ENCODE measurements at regions not wholly inside any gene's neighbourhood (a gene's known extent, or its start where the extent isn't known, plus 50 kb on each side); places are given as distances from the start of the nearest gene placed in this dataset.

GRCh38 chr10:30256084-30256483, 93.0 kb downstream of the MTPAP start:
- Mint-ChIP-seq H3K27ac (no peak overlapping the region), H3K4me3 (no peak overlapping the region), H3K27me3 (peaks cover 40 to 62% of the 10 kb centered on the region in 2 donors), H3K4me1 (ENCODE audit: low read depth in 2 of 2) (no peaks in the 10 kb centered on the region), H3K36me3 (ENCODE audit: insufficient read depth) (peaks cover 5% of the 10 kb centered on the region), H3K9me3 (peaks cover 3 to 20% of the 10 kb centered on the region in 2 donors)
- ATAC-seq (replicated peaks), result no peak
- no peak for DNase-seq

- H3K4me3 Mint-ChIP-seq, result no peak overlapping the region
Measured at GRCh38 chr10:30254926-30255325, 94.2 kb downstream of the MTPAP start.

GRCh38 chr10:30248728-30249127, 100.3 kb downstream of the MTPAP start:
- peaks cover 4 to 8% of the 10 kb centered on the region in 2 donors for H3K27me3 Mint-ChIP-seq
- no peak overlapping the region for H3K4me3 Mint-ChIP-seq
- H3K36me3 Mint-ChIP-seq (ENCODE audit: insufficient read depth), result no peaks in the 10 kb centered on the region
- no peak for DNase-seq
- peaks cover 3 to 8% of the 10 kb centered on the region in 2 donors for H3K4me1 Mint-ChIP-seq (ENCODE audit: low read depth in 2 of 2)
- no peak for ATAC-seq (replicated peaks)
- H3K27ac Mint-ChIP-seq, result no peak overlapping the region
- peaks cover 0 to 12% of the 10 kb centered on the region in 2 donors for H3K9me3 Mint-ChIP-seq

More at GRCh38 chr10:30254926-30255325, 94.2 kb downstream of the MTPAP start:
- no peaks in the 10 kb centered on the region for H3K4me1 Mint-ChIP-seq (ENCODE audit: low read depth in 2 of 2)
- no peak overlapping the region for H3K27ac Mint-ChIP-seq
- H3K36me3 Mint-ChIP-seq (ENCODE audit: insufficient read depth), result peaks cover 5% of the 10 kb centered on the region
- ATAC-seq (replicated peaks), result no peak
- peaks cover 3 to 20% of the 10 kb centered on the region in 2 donors for H3K9me3 Mint-ChIP-seq
- peaks cover 33 to 55% of the 10 kb centered on the region in 2 donors for H3K27me3 Mint-ChIP-seq
- no peak for DNase-seq

GRCh38 chr10:30247704-30248103, 101.4 kb downstream of the MTPAP start:
- Mint-ChIP-seq H3K27me3 (peaks cover 0 to under 1% of the 10 kb centered on the region in 2 donors), H3K27ac (peak overlapping the region in 1 of 2 donors; percentile 21), H3K4me1 (ENCODE audit: low read depth in 2 of 2) (peaks cover 3 to 8% of the 10 kb centered on the region in 2 donors), H3K9me3 (peaks cover 0 to 6% of the 10 kb centered on the region in 2 donors), H3K4me3 (peak overlapping the region; percentile 35 to 39), H3K36me3 (ENCODE audit: insufficient read depth) (no peaks in the 10 kb centered on the region)
- ATAC-seq (replicated peaks) (no peak), DNase-seq (no peak)

- no peak for ATAC-seq (replicated peaks)
- Mint-ChIP-seq H3K9me3 (no peaks in the 10 kb centered on the region), H3K36me3 (ENCODE audit: insufficient read depth) (no peaks in the 10 kb centered on the region), H3K27me3 (peaks cover 0 to 14% of the 10 kb centered on the region in 2 donors), H3K4me1 (ENCODE audit: low read depth in 2 of 2) (no peaks in the 10 kb centered on the region), H3K27ac (no peak overlapping the region), H3K4me3 (no peak overlapping the region)
- no peak for DNase-seq
Measured at GRCh38 chr10:30241422-30242110, 107.5 kb downstream of the MTPAP start.

GRCh38 chr10:30238836-30239235, 110.2 kb downstream of the MTPAP start:
- no peak overlapping the region for H3K27ac Mint-ChIP-seq
- no peaks in the 10 kb centered on the region for H3K4me1 Mint-ChIP-seq (ENCODE audit: low read depth in 2 of 2)
- H3K4me3 Mint-ChIP-seq, result no peak overlapping the region
- H3K27me3 Mint-ChIP-seq, result peaks cover 8 to 23% of the 10 kb centered on the region in 2 donors
- H3K36me3 Mint-ChIP-seq (ENCODE audit: insufficient read depth), result no peaks in the 10 kb centered on the region
- DNase-seq (no peak), ATAC-seq (replicated peaks) (no peak)
- H3K9me3 Mint-ChIP-seq, result no peaks in the 10 kb centered on the region

- H3K36me3 Mint-ChIP-seq (ENCODE audit: insufficient read depth), result no peaks in the 10 kb centered on the region
- peaks cover 17 to 27% of the 10 kb centered on the region in 2 donors for H3K27me3 Mint-ChIP-seq
- no peak for ATAC-seq (replicated peaks)
- H3K4me3 Mint-ChIP-seq, result no peak overlapping the region
- H3K4me1 Mint-ChIP-seq (ENCODE audit: low read depth in 2 of 2), result peaks cover 0 to 8% of the 10 kb centered on the region in 2 donors
- H3K27ac Mint-ChIP-seq, result no peak overlapping the region
- no peaks in the 10 kb centered on the region for H3K9me3 Mint-ChIP-seq
- no peak for DNase-seq
Measured at GRCh38 chr10:30233186-30233959, 115.7 kb downstream of the MTPAP start.

GRCh38 chr10:30231709-30232108, 117.4 kb downstream of the MTPAP start:
- H3K9me3 Mint-ChIP-seq, result no peaks in the 10 kb centered on the region
- no peak for DNase-seq
- H3K27ac Mint-ChIP-seq, result no peak overlapping the region
- H3K4me1 Mint-ChIP-seq (ENCODE audit: low read depth in 2 of 2), result peaks cover 0 to 8% of the 10 kb centered on the region in 2 donors
- H3K27me3 Mint-ChIP-seq, result peaks cover 22 to 27% of the 10 kb centered on the region in 2 donors
- ATAC-seq (replicated peaks), result no peak
- H3K36me3 Mint-ChIP-seq (ENCODE audit: insufficient read depth), result no peaks in the 10 kb centered on the region
- no peak overlapping the region for H3K4me3 Mint-ChIP-seq

- DNase-seq, result no peak
- Mint-ChIP-seq H3K27me3 (peaks cover 23 to 27% of the 10 kb centered on the region in 2 donors), H3K27ac (no peak overlapping the region), H3K4me1 (ENCODE audit: low read depth in 2 of 2) (peaks cover 0 to 8% of the 10 kb centered on the region in 2 donors), H3K36me3 (ENCODE audit: insufficient read depth) (no peaks in the 10 kb centered on the region), H3K9me3 (no peaks in the 10 kb centered on the region), H3K4me3 (no peak overlapping the region)
- no peak for ATAC-seq (replicated peaks)
Measured at GRCh38 chr10:30231071-30231652, 117.9 kb downstream of the MTPAP start.

GRCh38 chr10:30229536-30229935, 119.5 kb downstream of the MTPAP start:
- peaks cover 18 to 23% of the 10 kb centered on the region in 2 donors for H3K27me3 Mint-ChIP-seq
- no peak overlapping the region for H3K27ac Mint-ChIP-seq
- H3K4me1 Mint-ChIP-seq (ENCODE audit: low read depth in 2 of 2), result peaks cover 0 to 8% of the 10 kb centered on the region in 2 donors
- DNase-seq (no peak), ATAC-seq (replicated peaks) (no peak)
- H3K36me3 Mint-ChIP-seq (ENCODE audit: insufficient read depth), result no peaks in the 10 kb centered on the region
- H3K4me3 Mint-ChIP-seq, result no peak overlapping the region
- no peaks in the 10 kb centered on the region for H3K9me3 Mint-ChIP-seq

GRCh38 chr10:30228417-30229036, 120.6 kb downstream of the MTPAP start:
- Mint-ChIP-seq H3K27me3 (peaks cover 24 to 28% of the 10 kb centered on the region in 2 donors), H3K27ac (no peak overlapping the region)

GRCh38 chr10:30227481-30227880, 121.6 kb downstream of the MTPAP start:
- H3K27ac Mint-ChIP-seq, result no peak overlapping the region
- no peak for DNase-seq
- no peaks in the 10 kb centered on the region for H3K36me3 Mint-ChIP-seq (ENCODE audit: insufficient read depth)
- H3K27me3 Mint-ChIP-seq, result peaks cover 23 to 26% of the 10 kb centered on the region in 2 donors
- no peak overlapping the region for H3K4me3 Mint-ChIP-seq
- no peak for ATAC-seq (replicated peaks)
- H3K4me1 Mint-ChIP-seq (ENCODE audit: low read depth in 2 of 2), result peaks cover 0 to 8% of the 10 kb centered on the region in 2 donors
- no peaks in the 10 kb centered on the region for H3K9me3 Mint-ChIP-seq

More at GRCh38 chr10:30228417-30229036, 120.6 kb downstream of the MTPAP start:
- Mint-ChIP-seq H3K9me3 (no peaks in the 10 kb centered on the region), H3K36me3 (ENCODE audit: insufficient read depth) (no peaks in the 10 kb centered on the region), H3K4me3 (no peak overlapping the region), H3K4me1 (ENCODE audit: low read depth in 2 of 2) (peaks cover 0 to 8% of the 10 kb centered on the region in 2 donors)
- ATAC-seq (replicated peaks) (no peak), DNase-seq (no peak)

Measured in effector memory CD8-positive, alpha-beta T cell (primary cell).